ENCODE measurements at regions not wholly inside any gene's neighbourhood (a gene's known extent, or its start where the extent isn't known, plus 50 kb on each side); places are given as distances from the start of the nearest gene placed in this dataset.

DNA sequence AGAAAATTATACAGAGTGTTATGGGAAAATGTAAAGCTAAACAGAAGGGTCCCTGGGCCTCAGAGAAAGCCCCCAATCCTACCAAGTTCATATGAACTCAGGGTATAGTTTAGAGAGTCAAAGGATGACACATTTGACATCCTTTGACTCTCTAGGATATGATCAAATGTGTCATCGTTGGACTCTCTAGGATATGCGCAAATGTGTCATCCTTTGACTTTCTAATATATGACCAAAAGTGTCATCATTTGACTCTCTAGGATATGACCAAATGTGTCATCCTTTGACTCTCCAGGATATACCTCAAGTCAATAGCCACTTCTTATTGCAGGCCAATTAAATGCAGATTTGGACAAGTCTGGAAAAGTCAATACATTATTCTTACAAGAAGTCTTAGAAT lies 204.8 kb upstream of the IGF1 start:
- ATAC-seq = no peak
- no peak for TF ChIP-seq POLR2AphosphoS5 (IDR thresholded peaks at IDR 0.05)
- TF ChIP-seq EP300 (IDR thresholded peaks at IDR 0.05) = no peak
- TF ChIP-seq, protein P1, sequence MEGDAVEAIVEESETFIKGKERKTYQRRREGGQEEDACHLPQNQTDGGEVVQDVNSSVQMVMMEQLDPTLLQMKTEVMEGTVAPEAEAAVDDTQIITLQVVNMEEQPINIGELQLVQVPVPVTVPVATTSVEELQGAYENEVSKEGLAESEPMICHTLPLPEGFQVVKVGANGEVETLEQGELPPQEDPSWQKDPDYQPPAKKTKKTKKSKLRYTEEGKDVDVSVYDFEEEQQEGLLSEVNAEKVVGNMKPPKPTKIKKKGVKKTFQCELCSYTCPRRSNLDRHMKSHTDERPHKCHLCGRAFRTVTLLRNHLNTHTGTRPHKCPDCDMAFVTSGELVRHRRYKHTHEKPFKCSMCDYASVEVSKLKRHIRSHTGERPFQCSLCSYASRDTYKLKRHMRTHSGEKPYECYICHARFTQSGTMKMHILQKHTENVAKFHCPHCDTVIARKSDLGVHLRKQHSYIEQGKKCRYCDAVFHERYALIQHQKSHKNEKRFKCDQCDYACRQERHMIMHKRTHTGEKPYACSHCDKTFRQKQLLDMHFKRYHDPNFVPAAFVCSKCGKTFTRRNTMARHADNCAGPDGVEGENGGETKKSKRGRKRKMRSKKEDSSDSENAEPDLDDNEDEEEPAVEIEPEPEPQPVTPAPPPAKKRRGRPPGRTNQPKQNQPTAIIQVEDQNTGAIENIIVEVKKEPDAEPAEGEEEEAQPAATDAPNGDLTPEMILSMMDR (IDR thresholded peaks at IDR 0.05) = no peak
- TF ChIP-seq POLR2A (IDR thresholded peaks at IDR 0.05) = no peak
- Histone ChIP-seq H3K4me3 (no peak overlapping the region), H3K27ac (no peak overlapping the region), H3K36me3 (no peaks in the 10 kb centered on the region), H3K27me3 (no peaks in the 10 kb centered on the region), H3K4me1 (no peaks in the 10 kb centered on the region), H3K9me3 (no peaks in the 10 kb centered on the region)
- WGBS, 2 donors (ENCODE audit: low coverage in 1 of 2) = 87 to 88% methylated on average over 2 of the region's 2 CpGs

DNA sequence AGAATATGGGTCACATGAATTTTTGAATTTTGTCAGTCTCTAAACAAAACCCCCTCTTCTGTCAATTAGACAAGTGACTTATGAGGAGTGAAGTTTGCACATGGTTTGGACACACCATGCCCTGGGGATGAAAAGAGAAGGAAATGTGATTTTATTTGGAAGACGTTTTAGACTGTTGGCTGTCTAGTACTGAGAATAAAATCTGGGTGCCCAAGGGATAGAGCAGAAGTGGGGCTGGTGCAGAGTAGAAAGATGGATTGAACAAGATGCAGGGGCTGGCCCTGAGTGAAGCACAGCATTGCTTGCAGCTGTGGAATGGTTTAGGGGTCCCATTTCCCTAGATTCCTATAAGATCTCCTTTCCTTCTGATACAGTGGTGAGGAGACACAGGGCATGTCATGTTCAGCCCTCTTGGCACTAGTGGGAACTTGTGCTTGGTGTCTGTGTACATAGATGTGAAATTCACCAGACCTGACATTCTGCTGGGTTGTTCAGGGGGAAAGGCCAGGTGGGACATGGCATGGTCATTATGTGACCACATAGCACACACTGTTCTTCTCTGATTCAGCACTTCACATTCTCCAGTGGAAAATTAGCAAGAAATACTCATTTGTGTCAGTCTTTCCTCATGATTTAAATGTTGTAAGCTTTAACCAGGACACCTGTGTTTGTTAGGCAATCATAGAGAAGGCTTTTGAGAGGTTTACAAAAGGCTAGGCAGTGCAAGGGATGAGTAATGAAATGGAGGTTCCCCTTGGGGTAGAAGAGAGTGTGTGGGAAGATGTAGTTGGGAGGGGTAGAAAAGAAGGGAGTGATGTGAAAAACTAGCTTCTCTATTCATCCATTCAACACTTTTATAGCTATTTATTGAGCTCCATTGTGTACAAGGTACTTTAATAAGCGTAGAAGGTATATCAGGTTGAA lies 202.3 kb upstream of the IGF1 start:
- H3K36me3 ChIP-seq = no peaks in the 10 kb centered on the region
- H3K4me1 ChIP-seq = no peaks in the 10 kb centered on the region
- H3K27me3 ChIP-seq = peaks cover 4% of the 10 kb centered on the region
- WGBS, 2 donors (ENCODE audit: low coverage in 1 of 2) = 45 to 70% methylated on average over 2 of the region's 2 CpGs
- TF ChIP-seq POLR2A (IDR thresholded peaks at IDR 0.05) (no peak), POLR2AphosphoS5 (IDR thresholded peaks at IDR 0.05) (no peak), EP300 (IDR thresholded peaks at IDR 0.05) (no peak)
- TF ChIP-seq, protein P1 (IDR thresholded peaks at IDR 0.05) = no peak
- H3K4me3 ChIP-seq = no peak overlapping the region
- no peak overlapping the region for H3K27ac ChIP-seq
- ATAC-seq = peak; percentile 28
- H3K9me3 ChIP-seq = no peaks in the 10 kb centered on the region

DNA sequence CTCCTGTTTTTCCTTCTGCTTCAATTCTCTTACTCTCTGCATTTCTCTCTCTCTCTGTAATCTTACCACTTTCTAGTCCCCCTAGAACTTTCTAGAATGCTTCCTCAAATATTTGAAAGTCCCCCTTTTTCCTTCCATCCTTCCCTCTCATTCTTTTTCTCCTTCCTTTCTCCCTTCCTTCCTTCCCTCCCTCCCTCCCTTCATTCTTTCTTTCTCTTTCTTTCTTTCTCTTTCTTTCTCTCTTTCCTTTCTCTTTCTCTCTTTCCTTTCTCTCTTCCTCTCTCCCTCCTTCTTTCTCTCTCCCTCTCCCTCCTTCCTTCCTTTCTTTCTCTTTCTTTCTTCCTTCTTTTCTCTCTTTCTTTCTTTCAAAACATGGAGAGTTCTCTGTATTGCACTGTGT lies 201.4 kb upstream of the IGF1 start:
- H3K27ac ChIP-seq = no peak overlapping the region
- no peaks in the 10 kb centered on the region for H3K36me3 ChIP-seq
- TF ChIP-seq, protein P1 (IDR thresholded peaks at IDR 0.05) = no peak
- TF ChIP-seq EP300 (IDR thresholded peaks at IDR 0.05) (no peak), POLR2AphosphoS5 (IDR thresholded peaks at IDR 0.05) (no peak), POLR2A (IDR thresholded peaks at IDR 0.05) (no peak)
- peaks cover 4% of the 10 kb centered on the region for H3K27me3 ChIP-seq
- ATAC-seq = no peak
- H3K4me3 ChIP-seq = no peak overlapping the region
- H3K9me3 ChIP-seq = no peaks in the 10 kb centered on the region
- no peaks in the 10 kb centered on the region for H3K4me1 ChIP-seq

DNA sequence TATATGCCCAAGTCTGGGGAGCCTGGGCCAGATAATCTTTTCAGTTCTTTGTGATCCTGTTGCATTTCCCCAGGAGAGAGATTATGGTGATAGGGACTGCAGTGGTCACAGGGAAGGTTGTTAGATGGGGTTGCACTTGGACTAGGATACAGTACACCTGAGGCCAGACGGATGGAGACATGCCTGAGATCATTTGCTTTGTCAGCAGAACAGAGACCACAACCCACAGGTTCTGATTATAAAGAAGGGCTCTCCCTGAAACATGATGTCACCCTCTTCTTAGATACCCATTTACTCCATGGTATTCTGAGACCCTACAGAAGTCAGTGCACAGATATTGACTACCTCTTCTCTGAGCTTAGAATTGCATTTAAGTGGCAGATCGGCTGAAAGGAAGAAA lies 200.9 kb upstream of the IGF1 start:
- Histone ChIP-seq H3K9me3 (no peaks in the 10 kb centered on the region), H3K27ac (no peak overlapping the region), H3K36me3 (no peaks in the 10 kb centered on the region), H3K4me3 (no peak overlapping the region), H3K4me1 (no peaks in the 10 kb centered on the region), H3K27me3 (peaks cover 4% of the 10 kb centered on the region)
- 54 to 59% methylated on average over 2 of the region's 2 CpGs for WGBS, 2 donors (ENCODE audit: low coverage in 1 of 2)
- no peak for TF ChIP-seq EP300 (IDR thresholded peaks at IDR 0.05)
- TF ChIP-seq, protein P1 (IDR thresholded peaks at IDR 0.05) = no peak
- TF ChIP-seq POLR2AphosphoS5 (IDR thresholded peaks at IDR 0.05) = no peak
- no peak for TF ChIP-seq POLR2A (IDR thresholded peaks at IDR 0.05)
- no peak for ATAC-seq

DNA sequence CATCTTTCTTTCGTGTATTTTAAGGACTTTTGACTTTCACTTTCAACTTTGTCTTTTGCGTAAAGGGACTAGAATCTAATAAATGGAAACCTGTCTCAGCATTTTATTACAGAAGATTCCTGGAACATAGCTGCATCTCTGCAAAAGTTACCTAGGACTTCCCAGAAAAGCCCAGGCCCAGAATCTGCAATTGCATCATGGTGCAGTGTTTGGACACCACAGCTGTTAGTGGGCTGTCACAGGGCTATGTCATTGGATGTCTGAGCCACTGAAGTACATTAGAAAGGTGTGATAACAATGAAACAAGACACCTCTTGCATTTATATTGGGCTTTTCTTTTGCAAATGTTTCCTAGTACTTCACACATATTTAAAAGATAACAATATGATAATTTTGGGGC lies 199.9 kb upstream of the IGF1 start:
- Histone ChIP-seq H3K27me3 (peaks cover 4% of the 10 kb centered on the region), H3K4me3 (no peak overlapping the region), H3K9me3 (no peaks in the 10 kb centered on the region), H3K36me3 (no peaks in the 10 kb centered on the region), H3K4me1 (no peaks in the 10 kb centered on the region), H3K27ac (no peak overlapping the region)
- no peak for ATAC-seq
- no peak for TF ChIP-seq EP300 (IDR thresholded peaks at IDR 0.05)
- 60 to 69% methylated on average over 2 of the region's 2 CpGs for WGBS, 2 donors (ENCODE audit: low coverage in 1 of 2)

Measured in gastroesophageal sphincter (tissue), 4 donors.